HCT116 (cell line): ENCODE measurements at regions not wholly inside any gene's neighbourhood (a gene's known extent, or its start where the extent isn't known, plus 50 kb on each side); places are given as distances from the start of the nearest gene placed in this dataset.

Source experiments
- ATAC-seq: fragments of 200-7000 bp; cut with Tn5 transposase; 2 replicates; pipeline ENCODE4 v1.9.1; 2020; ENCODE audit warnings: mild to moderate bottlenecking, moderate library complexity
- BruUV-seq: library from RNA; stranded (reverse); fragments of 400-500 nt; replicated peaks from 2 replicates; lab custom pipeline; 2021; lab: Mats Ljungman, UMichigan
- CTCF ChIA-PET: fragments of 300-600 bp; sonication (Branson Sonifier 250); formaldehyde crosslinking; loops from one replicate; lab custom pipeline; 2021; ENCODE audit warnings: antibody characterized with exemption; lab: Charles Lee
- POLR2A ChIA-PET: fragments of 300-600, 350-600 bp; sonication (Branson Sonifier 250); formaldehyde crosslinking; loops from one replicate; lab custom pipeline; 2021; ENCODE audit warnings: antibody characterized with exemption; lab: Charles Lee
- RAD21 ChIA-PET, 2 experiments: fragments of 300-600 bp; sonication (Branson Sonifier 250); formaldehyde crosslinking; loops; one replicate each; lab custom pipeline; 2023; ENCODE audit warnings: low total read pairs in 2 of 2; ENCODE audit not compliant: uncharacterized antibody in 2 of 2, unreplicated experiment in 2 of 2, low non-redundant PET in 1 of 2; lab: Charles Lee
- DNase-seq: peaks from one replicate; pipeline ENCODE4 v3.0.0-alpha.2; 2010; ENCODE audit warnings: low read depth, low spot score
- H2AFZ ChIP-seq: fragments of 200-600 bp; shearing (Covaris generic), sonication (generic); 2 replicates; pipeline ENCODE4 v1.6.1; 2017; ENCODE audit warnings: low read depth, mixed run types, mixed read lengths, antibody characterized with exemption, low read length; ENCODE audit not compliant: poor library complexity, severe bottlenecking
- H3K27ac ChIP-seq: 2 replicates; pipeline ENCODE4 v1.5.1; 2012; ENCODE audit warnings: low read depth, low read length
- H3K27me3 ChIP-seq: fragments of 200-600 bp; sonication (generic); 2 replicates; pipeline ENCODE4 v1.6.1; 2016; ENCODE audit warnings: mixed run types, low read length, mixed read lengths; ENCODE audit not compliant: insufficient read depth
- H3K36me3 ChIP-seq, 2 experiments: fragments of 200-500 bp in 1 of 2; fragments of 200-600 bp in 1 of 2; sonication (Bioruptor generic) in 1 of 2; sonication (generic) in 1 of 2; 2 replicates each; pipeline versions ENCODE4 v1.5.1 to v1.6.1; 2014 to 2016; ENCODE audit warnings: low read length in 2 of 2, inconsistent platforms in 1 of 2, mixed read lengths in 1 of 2, mixed run types in 1 of 2; ENCODE audit not compliant: insufficient read depth in 2 of 2, control insufficient read depth in 1 of 2
- H3K4me1 ChIP-seq, 2 experiments: fragments of 200-600 bp in 1 of 2; sonication (generic) in 1 of 2; 2 replicates each; pipeline versions ENCODE4 v1.5.1 to v1.6.1; 2012 to 2017; ENCODE audit warnings: low read length in 2 of 2, inconsistent platforms in 1 of 2, mild to moderate bottlenecking in 1 of 2, mixed read lengths in 1 of 2, mixed run types in 1 of 2, moderate library complexity in 1 of 2; ENCODE audit not compliant: insufficient read depth in 2 of 2, control insufficient read depth in 1 of 2
- H3K4me2 ChIP-seq: fragments of 200-600 bp; sonication (generic); 2 replicates; pipeline ENCODE4 v1.6.1; 2017; ENCODE audit warnings: mixed run types, low read length, mixed read lengths
- H3K4me3 ChIP-seq, 2 experiments: fragments of 200-600 bp in 1 of 2; sonication (generic) in 1 of 2; replicated peaks in 1 of 2; 2 replicates each; pipeline ENCODE4 v1.5.1; 2011 to 2016; ENCODE audit warnings: low read length in 2 of 2, control low read depth in 1 of 2, low read depth in 1 of 2, mild to moderate bottlenecking in 1 of 2, mixed read lengths in 1 of 2, mixed run types in 1 of 2
- H3K79me2 ChIP-seq: fragments of 200-600 bp; sonication (generic); 2 replicates; pipeline ENCODE4 v1.6.1; 2017; ENCODE audit warnings: mild to moderate bottlenecking, mixed run types, low read length, moderate library complexity, mixed read lengths; ENCODE audit not compliant: insufficient read depth
- H3K9ac ChIP-seq: fragments of 200-600 bp; sonication (generic); 2 replicates; pipeline ENCODE4 v1.6.1; 2016; ENCODE audit warnings: low read length, mixed read lengths
- H3K9me2 ChIP-seq: fragments of 200-600 bp; sonication (generic), shearing (Covaris generic); 2 replicates; pipeline ENCODE4 v1.6.1; 2017; ENCODE audit warnings: mixed run types, mild to moderate bottlenecking, moderate library complexity; ENCODE audit not compliant: insufficient read depth
- H3K9me3 ChIP-seq, 2 experiments: fragments of 200-500 bp in 1 of 2; fragments of 200-600 bp in 1 of 2; sonication (Bioruptor generic) in 1 of 2; sonication (generic) in 1 of 2; 2 replicates each; pipeline ENCODE4 v1.6.1; 2014 to 2017; ENCODE audit warnings: low read length in 2 of 2, mixed read lengths in 2 of 2, inconsistent platforms in 1 of 2, low read depth in 1 of 2, mild to moderate bottlenecking in 1 of 2, mixed run types in 1 of 2, moderate library complexity in 1 of 2; ENCODE audit not compliant: control insufficient read depth in 1 of 2, insufficient read depth in 1 of 2
- H4K20me1 ChIP-seq: fragments of 200-600 bp; sonication (generic), shearing (Covaris generic); 2 replicates; pipeline ENCODE4 v1.6.1; 2017; ENCODE audit warnings: mixed run types, mild to moderate bottlenecking, moderate library complexity; ENCODE audit not compliant: insufficient read depth
- CEBPB ChIP-seq: IDR thresholded peaks from 2 replicates; pipeline ENCODE4 v1.6.1; 2012; ENCODE audit warnings: low read depth
- EGR1 ChIP-seq: IDR thresholded peaks from 2 replicates; pipeline ENCODE4 v1.6.1; 2012; ENCODE audit warnings: low read depth
- ELF1 ChIP-seq: IDR thresholded peaks from 2 replicates; pipeline ENCODE4 v1.6.1; 2012; ENCODE audit warnings: low read depth, borderline replicate concordance
- EZH2 ChIP-seq: fragments of 200-600 bp; sonication (generic); IDR thresholded peaks from 2 replicates; pipeline ENCODE4 v1.6.1; 2017; ENCODE audit warnings: antibody characterized with exemption, mixed run types
- EZH2phosphoT487 ChIP-seq: fragments of 200-600 bp; IDR thresholded peaks from 2 replicates; pipeline ENCODE4 v1.6.1; 2018; ENCODE audit warnings: antibody characterized with exemption, borderline replicate concordance
- FOSL1 ChIP-seq: IDR thresholded peaks from 2 replicates; pipeline ENCODE4 v1.6.1; 2012; ENCODE audit warnings: low read depth
- JUND ChIP-seq: IDR thresholded peaks from 2 replicates; pipeline ENCODE4 v1.6.1; 2012
- RAD21 ChIP-seq: IDR thresholded peaks from 2 replicates; pipeline ENCODE4 v1.6.1; 2012; ENCODE audit warnings: low read depth, mild to moderate bottlenecking
- SIN3A ChIP-seq: IDR thresholded peaks from 2 replicates; pipeline ENCODE4 v1.6.1; 2012; ENCODE audit warnings: low read depth
- SP1 ChIP-seq: IDR thresholded peaks from 2 replicates; pipeline ENCODE4 v1.6.1; 2012; ENCODE audit warnings: low read depth
- intact Hi-C: fragments of 100-400 bp; cut with micrococcal nuclease; formaldehyde crosslinking; loops from 2 replicates; pipeline ENCODE4 v1.10.0; 2022

DNA sequence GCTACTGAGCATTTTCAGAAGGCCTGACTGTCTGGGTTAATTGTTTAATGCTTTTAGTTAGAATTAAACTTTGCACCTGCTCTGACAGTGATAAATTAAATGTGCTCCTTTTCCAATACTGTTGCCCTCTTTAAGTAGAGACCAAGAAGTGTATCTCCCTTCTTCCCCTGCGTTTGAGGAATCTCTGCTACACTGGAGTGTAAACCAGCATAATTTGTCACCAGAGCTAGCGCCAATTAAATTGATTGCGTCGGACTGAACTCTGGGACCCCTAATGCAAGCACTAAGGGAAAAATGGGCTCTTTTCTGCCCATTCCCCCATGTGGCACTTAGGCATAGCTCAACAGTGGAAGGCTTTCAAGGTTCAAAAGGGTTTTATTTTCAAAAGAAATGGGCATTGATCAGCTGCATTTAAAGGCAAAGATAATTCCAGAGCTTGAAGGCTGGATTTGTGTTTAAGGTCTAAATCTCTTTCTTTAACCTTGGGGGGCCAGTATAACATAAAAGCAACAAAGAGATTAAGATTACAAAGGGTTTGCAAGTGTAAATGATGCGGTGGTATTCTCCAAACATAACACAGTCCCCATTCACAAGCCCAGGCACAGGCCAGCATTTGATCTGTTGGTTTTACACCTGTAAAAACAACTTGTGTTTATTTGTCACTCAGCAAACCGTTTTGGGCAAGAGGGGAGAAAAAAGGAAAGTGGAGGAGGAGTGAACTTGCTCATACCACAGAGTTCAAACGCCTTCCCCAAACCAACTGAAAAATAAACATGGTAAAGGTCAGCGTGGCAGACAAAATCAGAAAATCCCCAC is 427.6 kb downstream of the BCL11A start:
- H3K4me1 ChIP-seq, result no peaks in the 10 kb centered on the region
- H3K9me3 ChIP-seq, result peaks cover 0 to 4% of the 10 kb centered on the region in 2 experiments; a peak in 1 of 4 replicates
- DNase-seq, result no peak
- no peak overlapping the region for H3K9ac ChIP-seq
- no peak overlapping the region for H2AFZ ChIP-seq
- intact Hi-C loops, result no loop called here
- CTCF ChIA-PET, result no interaction called here
- no peaks in the 10 kb centered on the region; the same call in 1 of the 2 replicates for H3K27me3 ChIP-seq
- no peak for ATAC-seq
- RAD21 ChIA-PET, result no interaction called here
- no peaks in the 10 kb centered on the region for H3K9me2 ChIP-seq
- H4K20me1 ChIP-seq, result no peaks in the 10 kb centered on the region
- no peak overlapping the region for H3K4me2 ChIP-seq
- no TSS peak for BruUV-seq
- no peak for TF ChIP-seq EZH2phosphoT487
- TF ChIP-seq EZH2, result no peak
- TF ChIP-seq CEBPB, result no peak
- no peak for TF ChIP-seq SP1
- no peak for TF ChIP-seq FOSL1
- TF ChIP-seq EGR1, result no peak
- TF ChIP-seq ELF1, result no peak
- TF ChIP-seq, all 23 proteins: peak for 0
- Histone ChIP-seq H3K36me3 (no peaks in the 10 kb centered on the region), H3K79me2 (no peaks in the 10 kb centered on the region), H3K4me3 (no peak overlapping the region), H3K27ac (no peak overlapping the region)
- POLR2A ChIA-PET, result no interaction called here

DNA sequence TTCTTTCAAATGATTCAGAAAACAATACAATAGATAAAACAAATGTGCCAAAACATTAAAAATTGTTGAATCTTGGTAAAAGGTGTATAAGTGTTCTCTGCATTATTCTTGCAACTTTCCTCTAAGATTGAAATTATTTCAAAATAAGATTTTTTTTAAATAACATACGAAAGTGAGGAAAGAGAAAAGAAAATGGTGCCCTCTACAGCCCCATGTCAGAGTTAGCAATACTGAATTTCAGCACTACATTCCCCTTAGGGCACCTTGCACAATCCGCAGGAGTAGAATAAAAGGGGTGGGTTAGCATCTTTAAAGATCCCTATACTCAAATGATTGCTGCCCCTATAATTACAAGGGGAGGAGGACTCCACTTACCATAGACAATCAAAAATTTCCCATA is 433.7 kb downstream of the BCL11A start:
- ATAC-seq (no peak), DNase-seq (no peak)
- RAD21 ChIA-PET, result no interaction called here
- CTCF ChIA-PET, result no interaction called here
- intact Hi-C loops, result no loop called here
- no peak overlapping the region for H3K9ac ChIP-seq
- no peak overlapping the region for H2AFZ ChIP-seq
- peaks cover 0 to 4% of the 10 kb centered on the region in 2 experiments; a peak in 1 of 4 replicates for H3K9me3 ChIP-seq
- no TSS peak for BruUV-seq
- H3K4me1 ChIP-seq, result no peaks in the 10 kb centered on the region
- POLR2A ChIA-PET, result no interaction called here
- no peaks in the 10 kb centered on the region for H3K9me2 ChIP-seq
- H3K36me3 ChIP-seq, result no peaks in the 10 kb centered on the region
- no peak overlapping the region for H3K27ac ChIP-seq
- no peaks in the 10 kb centered on the region for H4K20me1 ChIP-seq
- no peaks in the 10 kb centered on the region for H3K79me2 ChIP-seq
- TF ChIP-seq RAD21 (peak; percentile 16; the same call in 1 of the 2 replicates), SIN3A (no peak), JUND (no peak)
- H3K27me3 ChIP-seq, result no peaks in the 10 kb centered on the region
- no peak overlapping the region for H3K4me2 ChIP-seq
- no peak overlapping the region for H3K4me3 ChIP-seq
